Stimulated activated naive B cell treated with anti-CD40 and anti-IgM and Interleukin-4, amounts not matched to agents 10 μg/mL and 1 μg/mL and 100 μg/mL, for 72 hours (primary cell): ENCODE measurements at regions not wholly inside any gene's neighbourhood (a gene's known extent, or its start where the extent isn't known, plus 50 kb on each side); places are given as distances from the start of the nearest gene placed in this dataset.
"Not testable (repeated sequence)": the region's sequence is repeated elsewhere in the genome, so short reads cannot be mapped to it uniquely, and the experiment has no call there.

Source experiments
- ATAC-seq, 2 donors: fragments of 150-1000 bp; cut with Tn5 transposase; replicated peaks; 2 replicates each; pipeline ENCODE4 v1.10.0; 2021; ENCODE audit warnings: moderate library complexity in 1 of 2
- DNase-seq: peaks from one replicate; pipeline ENCODE4 v3.0.0; 2021
- H3K27ac Mint-ChIP-seq: one replicate; pipeline ENCODE4 v1.8.0; 2022; ENCODE audit warnings: mild to moderate bottlenecking, mixed read lengths
- H3K27me3 Mint-ChIP-seq, 2 donors: one replicate each; pipeline ENCODE4 v1.8.0; 2022; ENCODE audit warnings: mixed read lengths in 2 of 2
- H3K36me3 Mint-ChIP-seq, 2 donors: one replicate each; pipeline ENCODE4 v1.8.0; 2022; ENCODE audit warnings: mixed read lengths in 2 of 2, mild to moderate bottlenecking in 1 of 2
- H3K4me1 Mint-ChIP-seq, 2 donors: one replicate each; pipeline ENCODE4 v1.8.0; 2022; ENCODE audit warnings: mixed read lengths in 2 of 2, mild to moderate bottlenecking in 1 of 2
- H3K4me3 Mint-ChIP-seq, 2 donors: one replicate each; pipeline ENCODE4 v1.8.0; 2022; ENCODE audit warnings: mild to moderate bottlenecking in 2 of 2, mixed read lengths in 2 of 2, moderate library complexity in 1 of 2
- H3K9me3 Mint-ChIP-seq, 2 donors: one replicate each; pipeline ENCODE4 v1.8.0; 2022; ENCODE audit warnings: mixed read lengths in 2 of 2, mild to moderate bottlenecking in 1 of 2

GRCh38 chr3:106293161-106293560, 424.3 kb upstream of the CBLB start:
- no peak overlapping the region for H3K27ac Mint-ChIP-seq
- DNase-seq (no peak), ATAC-seq (no peak)
- no peaks in the 10 kb centered on the region for H3K36me3 Mint-ChIP-seq
- H3K27me3 Mint-ChIP-seq = no peaks in the 10 kb centered on the region
- peaks cover 0 to 1% of the 10 kb centered on the region in 2 donors for H3K9me3 Mint-ChIP-seq
- no peak overlapping the region for H3K4me3 Mint-ChIP-seq
- peaks cover 5 to 7% of the 10 kb centered on the region in 2 donors for H3K4me1 Mint-ChIP-seq

- ATAC-seq (no peak), DNase-seq (no peak)
- peaks cover 5 to 8% of the 10 kb centered on the region in 2 donors for H3K4me1 Mint-ChIP-seq
- H3K27me3 Mint-ChIP-seq = no peaks in the 10 kb centered on the region
- H3K27ac Mint-ChIP-seq = no peak overlapping the region
- peaks cover 0 to 1% of the 10 kb centered on the region in 2 donors for H3K9me3 Mint-ChIP-seq
- no peak overlapping the region for H3K4me3 Mint-ChIP-seq
- no peaks in the 10 kb centered on the region for H3K36me3 Mint-ChIP-seq
These were observed 425.3 kb upstream of the CBLB start for GRCh38 chr3:106294121-106294520.

GRCh38 chr3:106296062-106296461, 427.2 kb upstream of the CBLB start:
- DNase-seq (no peak), ATAC-seq (no peak)
- H3K4me1 Mint-ChIP-seq = peaks cover 9 to 13% of the 10 kb centered on the region in 2 donors
- H3K27me3 Mint-ChIP-seq = no peaks in the 10 kb centered on the region
- no peak overlapping the region for H3K27ac Mint-ChIP-seq
- H3K4me3 Mint-ChIP-seq = no peak overlapping the region
- peaks cover 0 to 3% of the 10 kb centered on the region in 2 donors for H3K9me3 Mint-ChIP-seq
- peaks cover 0 to 2% of the 10 kb centered on the region in 2 donors for H3K36me3 Mint-ChIP-seq

DNA sequence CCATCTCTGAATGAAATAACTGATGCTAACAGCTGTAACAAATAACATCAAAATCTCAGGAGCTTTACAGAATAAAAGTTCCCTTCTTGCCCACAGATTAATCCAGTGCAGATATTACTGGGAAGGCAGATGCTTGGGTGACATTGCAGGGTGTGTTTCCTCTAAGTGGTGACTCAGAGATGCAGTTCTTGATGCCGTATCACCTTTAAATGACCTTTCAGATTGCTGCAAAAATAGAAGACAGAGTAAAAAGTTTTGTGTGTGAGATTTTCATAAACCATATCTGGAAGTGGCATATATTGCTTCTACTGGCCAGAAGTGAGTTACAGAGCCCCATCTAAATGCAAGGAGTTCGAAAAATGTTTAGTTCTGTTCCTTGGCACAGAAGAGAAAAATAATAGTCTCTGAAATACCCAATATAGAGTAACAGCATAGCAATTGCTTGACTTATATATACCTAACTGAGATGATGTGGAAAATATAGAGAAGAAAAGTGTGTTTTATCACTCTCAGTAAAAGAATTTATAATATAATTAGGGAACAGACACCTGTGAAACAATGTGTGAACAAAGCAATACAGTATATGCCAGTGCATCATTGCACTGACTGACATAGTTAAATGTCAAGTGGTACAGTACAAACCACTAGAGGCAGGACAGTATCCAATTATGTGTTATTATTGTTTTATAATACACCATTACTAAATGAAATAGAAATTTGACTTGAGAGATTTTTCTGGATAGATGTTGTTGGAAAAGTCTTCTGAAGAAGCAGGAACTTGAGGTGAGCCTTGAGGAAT, 430.7 kb upstream of the CBLB start:
- peak overlapping the region in 1 of 2 donors; percentile 35 for H3K4me3 Mint-ChIP-seq
- ATAC-seq = peak; percentile 76 to 78
- no peak for DNase-seq
- H3K9me3 Mint-ChIP-seq = peaks cover 0 to 3% of the 10 kb centered on the region in 2 donors
- peaks cover 0 to 2% of the 10 kb centered on the region in 2 donors for H3K36me3 Mint-ChIP-seq
- H3K4me1 Mint-ChIP-seq = peaks cover 18 to 31% of the 10 kb centered on the region in 2 donors
- H3K27me3 Mint-ChIP-seq = no peaks in the 10 kb centered on the region
- H3K27ac Mint-ChIP-seq = no peak overlapping the region

GRCh38 chr3:106302451-106303221, 433.8 kb upstream of the CBLB start:
- H3K4me1 Mint-ChIP-seq = peaks cover 18 to 31% of the 10 kb centered on the region in 2 donors
- peak; percentile 91 to 93 for ATAC-seq
- H3K9me3 Mint-ChIP-seq = peaks cover 0 to 5% of the 10 kb centered on the region in 2 donors
- H3K4me3 Mint-ChIP-seq = no peak overlapping the region
- H3K27me3 Mint-ChIP-seq = no peaks in the 10 kb centered on the region
- DNase-seq = peak; percentile 32
- peaks cover 0 to 2% of the 10 kb centered on the region in 2 donors for H3K36me3 Mint-ChIP-seq
- no peak overlapping the region for H3K27ac Mint-ChIP-seq

- DNase-seq = no peak
- no peak overlapping the region for H3K27ac Mint-ChIP-seq
- peaks cover 0 to 4% of the 10 kb centered on the region in 2 donors for H3K9me3 Mint-ChIP-seq
- H3K36me3 Mint-ChIP-seq = peaks cover 0 to 2% of the 10 kb centered on the region in 2 donors
- no peak overlapping the region for H3K4me3 Mint-ChIP-seq
- no peak for ATAC-seq
- no peaks in the 10 kb centered on the region for H3K27me3 Mint-ChIP-seq
- peaks cover 16 to 31% of the 10 kb centered on the region in 2 donors for H3K4me1 Mint-ChIP-seq
These were observed 435.0 kb upstream of the CBLB start for GRCh38 chr3:106303766-106304165.

GRCh38 chr3:106305127-106305526, 436.3 kb upstream of the CBLB start:
- H3K36me3 Mint-ChIP-seq = no peaks in the 10 kb centered on the region
- H3K4me1 Mint-ChIP-seq = peaks cover 9 to 20% of the 10 kb centered on the region in 2 donors
- no peaks in the 10 kb centered on the region for H3K27me3 Mint-ChIP-seq
- ATAC-seq (no peak), DNase-seq (no peak)
- peaks cover 0 to 2% of the 10 kb centered on the region in 2 donors for H3K9me3 Mint-ChIP-seq
- no peak overlapping the region for H3K27ac Mint-ChIP-seq
- no peak overlapping the region for H3K4me3 Mint-ChIP-seq

DNA sequence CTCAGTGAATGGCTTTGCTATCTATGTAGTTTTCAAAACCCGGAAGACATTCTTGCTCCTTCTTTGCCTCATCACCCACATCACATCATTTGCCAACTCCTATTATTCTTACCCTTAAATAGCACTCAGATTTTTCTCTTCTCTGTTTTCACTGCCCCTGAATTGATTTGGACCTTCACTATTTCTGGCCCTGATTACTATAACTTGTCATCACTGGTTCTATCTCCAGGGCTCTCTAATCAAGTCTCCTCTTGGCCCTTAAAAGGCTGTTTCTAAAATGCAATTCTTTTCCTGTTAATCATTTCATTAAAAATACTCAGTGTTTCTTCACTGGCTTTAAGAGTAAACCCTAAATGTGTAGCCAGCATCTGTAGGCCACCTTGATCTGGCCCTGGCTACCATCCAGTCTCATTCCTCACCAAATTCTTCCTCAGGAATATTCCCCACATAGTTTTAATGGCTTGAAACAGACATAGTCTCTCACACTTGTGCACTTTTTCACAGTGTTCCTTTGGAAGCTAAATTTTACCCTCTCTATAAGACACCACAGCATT, 437.1 kb upstream of the CBLB start:
- Mint-ChIP-seq H3K27me3 (no peaks in the 10 kb centered on the region), H3K9me3 (peaks cover 0 to 2% of the 10 kb centered on the region in 2 donors), H3K4me3 (no peak overlapping the region), H3K27ac (no peak overlapping the region), H3K36me3 (no peaks in the 10 kb centered on the region), H3K4me1 (peaks cover 9 to 18% of the 10 kb centered on the region in 2 donors)
- no peak for ATAC-seq
- DNase-seq = no peak

DNA sequence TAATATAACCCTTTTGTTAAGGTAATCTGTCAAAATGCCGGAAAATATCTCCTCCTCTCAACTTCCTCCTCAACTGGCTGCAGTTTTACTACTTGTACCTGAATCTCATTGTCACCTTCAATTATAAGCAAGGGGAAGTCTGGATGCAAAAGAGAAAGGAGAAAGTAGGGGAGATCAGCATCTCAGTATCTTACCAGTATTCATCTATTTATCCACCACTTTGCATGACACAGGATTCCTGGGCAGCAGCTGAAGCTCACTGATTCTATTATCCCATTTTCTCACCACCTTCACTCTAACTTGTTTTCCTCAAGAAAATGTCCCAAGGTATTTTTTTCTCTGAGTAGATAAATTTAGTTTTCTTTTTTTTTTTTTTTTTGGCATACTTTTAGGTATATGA, 440.5 kb upstream of the CBLB start:
- Mint-ChIP-seq H3K9me3 (peaks cover 0 to 2% of the 10 kb centered on the region in 2 donors), H3K36me3 (no peaks in the 10 kb centered on the region)
- ATAC-seq = no peak

GRCh38 chr3:106309798-106310197, 441.0 kb upstream of the CBLB start:
- not testable (repeated sequence) for H3K4me3 Mint-ChIP-seq, H3K9me3 Mint-ChIP-seq, H3K27me3 Mint-ChIP-seq, DNase-seq, H3K36me3 Mint-ChIP-seq, ATAC-seq, H3K4me1 Mint-ChIP-seq
- H3K27ac Mint-ChIP-seq = peak overlapping the region; percentile 17

More for the DNA sequence above, 440.5 kb upstream of the CBLB start:
- Mint-ChIP-seq H3K27me3 (no peaks in the 10 kb centered on the region), H3K4me3 (no peak overlapping the region), H3K27ac (no peak overlapping the region), H3K4me1 (no peaks in the 10 kb centered on the region)
- DNase-seq = no peak

DNA sequence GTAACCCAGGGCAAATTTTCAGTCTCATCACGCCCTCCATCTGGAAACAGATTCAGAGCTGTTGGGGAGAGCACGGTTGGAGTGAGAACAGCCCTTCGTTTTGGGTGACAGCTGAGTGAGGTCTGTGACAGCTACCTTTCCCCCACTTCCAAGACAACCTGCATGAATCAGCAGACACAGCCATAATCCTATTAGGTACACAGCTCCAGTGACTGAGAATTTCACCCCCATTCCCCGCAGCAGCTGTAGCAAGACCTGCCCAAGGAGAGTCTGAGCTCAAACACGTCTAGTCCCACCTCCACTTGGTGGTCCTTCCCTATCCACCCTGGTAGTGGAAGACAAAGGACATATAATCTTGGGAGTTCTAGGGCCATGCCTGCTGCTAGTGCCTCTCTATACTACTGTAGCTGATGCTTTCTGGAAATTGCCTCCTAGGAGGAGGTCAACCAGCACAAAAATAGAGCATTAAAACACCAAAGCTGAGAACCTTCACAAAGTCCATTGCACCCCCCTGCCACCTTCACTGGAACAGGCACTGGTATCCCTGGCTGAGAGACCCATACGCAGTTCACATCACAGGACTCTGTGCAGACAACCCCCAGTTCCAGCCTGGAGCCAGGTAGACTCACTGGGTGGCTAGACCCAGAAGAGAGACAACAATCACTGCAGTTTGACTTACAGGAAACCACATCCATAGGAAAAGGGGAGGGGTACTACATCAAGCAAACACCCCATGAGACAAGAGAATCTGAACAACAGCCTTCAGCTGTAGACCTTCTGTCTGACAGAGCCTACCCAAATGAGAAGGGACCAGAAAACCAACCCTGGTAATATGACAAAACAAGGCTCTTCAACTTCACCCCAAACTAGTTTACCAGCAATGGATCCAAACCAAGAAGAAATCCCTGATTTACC, 448.6 kb upstream of the CBLB start:
- Mint-ChIP-seq H3K36me3 (no peaks in the 10 kb centered on the region), H3K9me3 (peaks cover 10 to 15% of the 10 kb centered on the region in 2 donors), H3K27me3 (peaks cover 4 to 14% of the 10 kb centered on the region in 2 donors), H3K27ac (no peak overlapping the region), H3K4me1 (peaks cover 7 to 23% of the 10 kb centered on the region in 2 donors), H3K4me3 (no peak overlapping the region)
- no peak for ATAC-seq
- no peak for DNase-seq

DNA sequence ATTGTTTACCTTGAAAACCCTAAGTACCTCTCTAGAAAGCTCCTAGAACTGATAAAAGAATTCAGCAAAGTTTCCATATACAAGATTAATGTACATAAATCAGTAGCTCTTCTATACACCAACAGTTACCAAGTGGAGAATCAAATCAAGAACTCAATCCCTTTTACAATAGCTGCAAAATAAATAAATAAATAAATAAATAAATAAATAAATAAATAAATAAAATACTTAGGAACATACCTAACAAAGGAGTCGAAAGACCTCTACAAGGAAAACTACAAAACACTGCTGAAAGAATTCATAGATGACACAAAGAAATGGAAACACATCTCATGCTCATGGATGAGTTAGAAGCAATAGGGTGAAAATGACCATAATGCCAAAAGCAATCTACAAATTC, 452.6 kb upstream of the CBLB start:
- Mint-ChIP-seq H3K4me1 (peaks cover 7 to 23% of the 10 kb centered on the region in 2 donors), H3K36me3 (peaks cover 2 to 17% of the 10 kb centered on the region in 2 donors), H3K9me3 (peaks cover 22 to 32% of the 10 kb centered on the region in 2 donors), H3K27me3 (peaks cover 4 to 14% of the 10 kb centered on the region in 2 donors)
- DNase-seq, H3K27ac Mint-ChIP-seq, H3K4me3 Mint-ChIP-seq, ATAC-seq: not testable (repeated sequence)

DNA sequence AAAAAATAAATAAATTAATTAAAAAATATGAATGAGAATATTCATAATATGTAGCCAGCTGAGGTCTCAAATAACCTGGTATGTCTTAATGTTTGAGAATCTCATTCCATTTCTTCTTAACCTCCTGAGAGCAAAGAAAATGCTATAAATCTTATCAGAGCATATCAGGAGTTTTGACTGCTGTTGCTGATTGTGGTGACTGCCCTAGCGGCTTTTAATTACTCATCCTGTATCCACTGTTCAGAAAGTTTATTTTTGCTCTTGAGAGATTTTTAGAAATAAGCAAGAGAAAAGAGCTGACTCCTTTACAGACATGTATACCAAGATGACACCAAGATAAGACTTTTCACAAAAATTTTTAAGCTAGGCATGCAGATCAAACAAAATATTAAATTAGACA, 454.8 kb upstream of the CBLB start:
- Mint-ChIP-seq H3K4me3 (no peak overlapping the region), H3K4me1 (peaks cover 5 to 14% of the 10 kb centered on the region in 2 donors), H3K9me3 (peaks cover 22 to 29% of the 10 kb centered on the region in 2 donors), H3K27ac (no peak overlapping the region), H3K36me3 (peaks cover 2 to 17% of the 10 kb centered on the region in 2 donors), H3K27me3 (no peaks in the 10 kb centered on the region)
- ATAC-seq (no peak), DNase-seq (no peak)
